Fibroblast of lung (primary cell): ENCODE measurements at regions not wholly inside any gene's neighbourhood (a gene's known extent, or its start where the extent isn't known, plus 50 kb on each side); places are given as distances from the start of the nearest gene placed in this dataset.

Source experiments
- DNase-seq, 2 donors: peaks; one replicate each; pipeline versions ENCODE4 v3.0.0 to v3.0.0-alpha.2; 2010; ENCODE audit warnings: low read depth in 2 of 2
- H2AFZ ChIP-seq: 2 replicates; pipeline ENCODE4 v1.5.1; 2012; ENCODE audit warnings: low read length, control low read depth, inconsistent platforms
- H3K27ac ChIP-seq: 2 replicates; pipeline ENCODE4 v1.5.1; 2011; ENCODE audit warnings: low read length, control low read depth; ENCODE audit not compliant: insufficient read depth
- H3K27me3 ChIP-seq: 2 replicates; pipeline ENCODE4 v1.5.1; 2011; ENCODE audit warnings: mild to moderate bottlenecking, low read length; ENCODE audit not compliant: control insufficient read depth, insufficient read depth
- H3K36me3 ChIP-seq: 2 replicates; pipeline ENCODE4 v1.5.1; 2011; ENCODE audit warnings: low read length; ENCODE audit not compliant: control insufficient read depth, insufficient read depth
- H3K4me1 ChIP-seq: 2 replicates; pipeline ENCODE4 v1.5.1; 2011; ENCODE audit warnings: low read length; ENCODE audit not compliant: control insufficient read depth, insufficient read depth; ENCODE audit errors: extremely low read depth
- H3K4me2 ChIP-seq: 2 replicates; pipeline ENCODE4 v1.5.1; 2011; ENCODE audit warnings: low read length, control low read depth; ENCODE audit not compliant: insufficient read depth; ENCODE audit errors: extremely low read depth
- H3K4me3 ChIP-seq, 4 experiments: fragments of 200-600 bp in 1 of 4; sonication (generic) in 1 of 4; replicated peaks in 1 of 4; 2 replicates each; pipeline ENCODE4 v1.5.1; 2011 to 2016; ENCODE audit warnings: low read length in 4 of 4, low read depth in 3 of 4, mild to moderate bottlenecking in 3 of 4, control low read depth in 2 of 4, inconsistent platforms in 1 of 4, mixed read lengths in 1 of 4; ENCODE audit not compliant: insufficient read depth in 1 of 4; ENCODE audit errors: control extremely low read depth in 1 of 4
- H3K79me2 ChIP-seq: 2 replicates; pipeline ENCODE4 v1.5.1; 2012; ENCODE audit warnings: mild to moderate bottlenecking, low read length, inconsistent platforms; ENCODE audit not compliant: control insufficient read depth, insufficient read depth
- H3K9ac ChIP-seq: 2 replicates; pipeline ENCODE4 v1.5.1; 2011; ENCODE audit warnings: mild to moderate bottlenecking, low read length, control low read depth; ENCODE audit not compliant: insufficient read depth
- H3K9me3 ChIP-seq: 2 replicates; pipeline ENCODE4 v1.5.1; 2012; ENCODE audit warnings: low read depth, low read length; ENCODE audit not compliant: control insufficient read depth, insufficient read depth
- H4K20me1 ChIP-seq: 2 replicates; pipeline ENCODE4 v1.5.1; 2011; ENCODE audit warnings: low read length; ENCODE audit not compliant: control insufficient read depth, insufficient read depth; ENCODE audit errors: extremely low read depth
- CTCF ChIP-seq, 2 donors: IDR thresholded peaks in 1 of 2; conservative IDR thresholded peaks in 1 of 2; 1 replicate in 1 of 2; 2 replicates in 1 of 2; pipeline ENCODE4 v1.5.1; 2011 to 2012; ENCODE audit warnings: low read length in 2 of 2, control low read depth in 1 of 2, inconsistent platforms in 1 of 2, low read depth in 1 of 2, mild to moderate bottlenecking in 1 of 2
- EZH2 ChIP-seq: IDR thresholded peaks from 2 replicates; pipeline ENCODE4 v1.5.1; 2012; ENCODE audit warnings: low read length, control low read depth, mild to moderate bottlenecking; ENCODE audit errors: missing control alignments

- DNase-seq, result no peak
- peaks cover 6% of the 10 kb centered on the region for H3K4me1 ChIP-seq
- H3K9me3 ChIP-seq, result no peaks in the 10 kb centered on the region
- no peaks in the 10 kb centered on the region for H3K79me2 ChIP-seq
- TF ChIP-seq EZH2 (no peak), CTCF (conservative IDR thresholded peaks at IDR 0.05 in 1 of 2, IDR thresholded peaks at IDR 0.05 in 1 of 2; ENCODE audit: low read depth in 1 of 2, low read length in 2 of 2) (no peak)
- H4K20me1 ChIP-seq, result no peaks in the 10 kb centered on the region
- H3K4me2 ChIP-seq, result no peak overlapping the region
- no peak overlapping the region for H2AFZ ChIP-seq
- H3K36me3 ChIP-seq, result no peaks in the 10 kb centered on the region
- H3K27ac ChIP-seq, result no peak overlapping the region
- no peak overlapping the region for H3K9ac ChIP-seq
- no peak overlapping the region for H3K4me3 ChIP-seq
- no peaks in the 10 kb centered on the region for H3K27me3 ChIP-seq
These were observed 273.3 kb downstream of the MREG start for GRCh38 chr2:215740071-215740470.

- peaks cover 6% of the 10 kb centered on the region for H3K4me1 ChIP-seq
- H4K20me1 ChIP-seq, result no peaks in the 10 kb centered on the region
- H3K9me3 ChIP-seq, result no peaks in the 10 kb centered on the region
- no peak overlapping the region for H3K4me3 ChIP-seq
- no peak for DNase-seq
- H3K4me2 ChIP-seq, result no peak overlapping the region
- no peaks in the 10 kb centered on the region for H3K36me3 ChIP-seq
- H3K27ac ChIP-seq, result no peak overlapping the region
- no peak for TF ChIP-seq CTCF (conservative IDR thresholded peaks at IDR 0.05 in 1 of 2, IDR thresholded peaks at IDR 0.05 in 1 of 2; ENCODE audit: low read depth in 1 of 2, low read length in 2 of 2)
- TF ChIP-seq EZH2, result no peak
- no peak overlapping the region for H2AFZ ChIP-seq
- H3K79me2 ChIP-seq, result no peaks in the 10 kb centered on the region
- no peak overlapping the region for H3K9ac ChIP-seq
- no peaks in the 10 kb centered on the region for H3K27me3 ChIP-seq
These were observed 275.0 kb downstream of the MREG start for GRCh38 chr2:215738351-215738750.

GRCh38 chr2:215737477-215737876, 275.9 kb downstream of the MREG start:
- Histone ChIP-seq H4K20me1 (no peaks in the 10 kb centered on the region), H3K9ac (no peak overlapping the region), H3K27ac (no peak overlapping the region), H3K27me3 (no peaks in the 10 kb centered on the region), H3K36me3 (no peaks in the 10 kb centered on the region), H3K4me3 (no peak overlapping the region), H3K9me3 (no peaks in the 10 kb centered on the region), H3K4me2 (no peak overlapping the region), H3K4me1 (peaks cover 6% of the 10 kb centered on the region), H3K79me2 (no peaks in the 10 kb centered on the region), H2AFZ (peak overlapping the region; percentile 12)
- DNase-seq, result no peak
- TF ChIP-seq CTCF (conservative IDR thresholded peaks at IDR 0.05 in 1 of 2, IDR thresholded peaks at IDR 0.05 in 1 of 2; ENCODE audit: low read depth in 1 of 2, low read length in 2 of 2), result no peak
- no peak for TF ChIP-seq EZH2
